Myocyte (in vitro differentiated cells): ENCODE measurements at regions not wholly inside any gene's neighbourhood (a gene's known extent, or its start where the extent isn't known, plus 50 kb on each side); places are given as distances from the start of the nearest gene placed in this dataset.
"Not testable (repeated sequence)": the region's sequence is repeated elsewhere in the genome, so short reads cannot be mapped to it uniquely, and the experiment has no call there.

Experiments used
- DNase-seq: peaks from one replicate; pipeline ENCODE4 v3.0.0-alpha.2; 2012; ENCODE audit warnings: low read depth

GRCh38 chr5:117191251-117191650 is 616.6 kb upstream of the SEMA6A start:
- no peak for DNase-seq

- DNase-seq = no peak
Measured at GRCh38 chr5:117189784-117190183, 615.2 kb upstream of the SEMA6A start.

GRCh38 chr5:117188211-117188610 is 613.6 kb upstream of the SEMA6A start:
- DNase-seq = no peak

GRCh38 chr5:117186751-117187150 is 612.1 kb upstream of the SEMA6A start:
- DNase-seq = no peak

GRCh38 chr5:117183326-117183725 is 608.7 kb upstream of the SEMA6A start:
- no peak for DNase-seq

- no peak for DNase-seq
Measured at GRCh38 chr5:117182104-117182503, 607.5 kb upstream of the SEMA6A start.

GRCh38 chr5:117177302-117177701 is 602.7 kb upstream of the SEMA6A start:
- DNase-seq = no peak

- no peak for DNase-seq
Measured at GRCh38 chr5:117165068-117165467, 590.4 kb upstream of the SEMA6A start.

- no peak for DNase-seq
Measured at GRCh38 chr5:117161718-117162335, 587.2 kb upstream of the SEMA6A start.

GRCh38 chr5:117160391-117160790 is 585.8 kb upstream of the SEMA6A start:
- DNase-seq = no peak

GRCh38 chr5:117149312-117149711 is 574.7 kb upstream of the SEMA6A start:
- DNase-seq = no peak

GRCh38 chr5:117144086-117144485 is 569.5 kb upstream of the SEMA6A start:
- no peak for DNase-seq

- no peak for DNase-seq
Measured at GRCh38 chr5:117143406-117143805, 568.8 kb upstream of the SEMA6A start.

GRCh38 chr5:117138523-117138922 is 563.9 kb upstream of the SEMA6A start:
- DNase-seq = no peak

- no peak for DNase-seq
Measured at GRCh38 chr5:117135851-117136250, 561.2 kb upstream of the SEMA6A start.

- no peak for DNase-seq
Measured at GRCh38 chr5:117133198-117133597, 558.6 kb upstream of the SEMA6A start.

- DNase-seq = no peak
Measured at GRCh38 chr5:117131876-117132275, 557.3 kb upstream of the SEMA6A start.

GRCh38 chr5:117131048-117131679 is 556.5 kb upstream of the SEMA6A start:
- DNase-seq = no peak

- DNase-seq = no peak
Measured at GRCh38 chr5:117118499-117118898, 543.9 kb upstream of the SEMA6A start.

GRCh38 chr5:117117314-117117713 is 542.7 kb upstream of the SEMA6A start:
- not testable (repeated sequence) for DNase-seq

GRCh38 chr5:117110548-117110947 is 535.9 kb upstream of the SEMA6A start:
- no peak for DNase-seq

GRCh38 chr5:117107859-117108258 is 533.2 kb upstream of the SEMA6A start:
- DNase-seq = no peak

GRCh38 chr5:117103703-117104102 is 529.1 kb upstream of the SEMA6A start:
- DNase-seq = no peak
